Coronary artery (tissue), 2 donors: ENCODE measurements at regions not wholly inside any gene's neighbourhood (a gene's known extent, or its start where the extent isn't known, plus 50 kb on each side); places are given as distances from the start of the nearest gene placed in this dataset.

Source experiments
- DNase-seq: peaks from one replicate; pipeline ENCODE4 v3.0.0-alpha.2; 2017; ENCODE audit warnings: low spot score
- H3K27ac ChIP-seq, 2 donors: fragments of 200-600 bp; sonication (generic); one replicate each; pipeline ENCODE4 v1.5.1; 2016 to 2019
- H3K4me3 ChIP-seq: fragments of 200-600 bp; sonication (generic); 2 replicates; pipeline ENCODE4 v1.5.1; 2016; ENCODE audit warnings: mild to moderate bottlenecking, moderate library complexity
- CTCF ChIP-seq: fragments of 200-600 bp; sonication (generic); IDR thresholded peaks from one replicate; pipeline ENCODE4 v1.5.1; 2019; ENCODE audit warnings: antibody characterized with exemption

- TF ChIP-seq CTCF: no peak
- no peak for DNase-seq
- no peak overlapping the region for H3K27ac ChIP-seq
- H3K4me3 ChIP-seq: no peak overlapping the region
Measured at GRCh38 chr13:88112526-88112925, 441.4 kb downstream of the SLITRK5 start.

- H3K4me3 ChIP-seq: no peak overlapping the region
- no peak for TF ChIP-seq CTCF
- no peak overlapping the region for H3K27ac ChIP-seq
- no peak for DNase-seq
Measured at GRCh38 chr13:88115976-88116375, 444.8 kb downstream of the SLITRK5 start.

- Histone ChIP-seq H3K4me3 (no peak overlapping the region), H3K27ac (no peak overlapping the region)
- no peak for DNase-seq
- no peak for TF ChIP-seq CTCF
Measured at GRCh38 chr13:88118952-88119351, 447.8 kb downstream of the SLITRK5 start.

GRCh38 chr13:88124142-88124541 lies 453.0 kb downstream of the SLITRK5 start:
- Histone ChIP-seq H3K27ac (no peak overlapping the region), H3K4me3 (no peak overlapping the region)
- no peak for DNase-seq
- TF ChIP-seq CTCF: no peak

GRCh38 chr13:88125055-88125454 lies 453.9 kb downstream of the SLITRK5 start:
- DNase-seq: no peak
- Histone ChIP-seq H3K27ac (no peak overlapping the region), H3K4me3 (no peak overlapping the region)
- no peak for TF ChIP-seq CTCF

- TF ChIP-seq CTCF: no peak
- H3K4me3 ChIP-seq: no peak overlapping the region
- DNase-seq: no peak
- no peak overlapping the region for H3K27ac ChIP-seq
Measured at GRCh38 chr13:88136098-88136790, 465.1 kb downstream of the SLITRK5 start.

GRCh38 chr13:88142653-88143052 lies 471.5 kb downstream of the SLITRK5 start:
- Histone ChIP-seq H3K4me3 (no peak overlapping the region), H3K27ac (no peak overlapping the region)
- DNase-seq: no peak
- no peak for TF ChIP-seq CTCF
